ENCODE measurements at regions not wholly inside any gene's neighbourhood (a gene's known extent, or its start where the extent isn't known, plus 50 kb on each side); places are given as distances from the start of the nearest gene placed in this dataset.

DNA sequence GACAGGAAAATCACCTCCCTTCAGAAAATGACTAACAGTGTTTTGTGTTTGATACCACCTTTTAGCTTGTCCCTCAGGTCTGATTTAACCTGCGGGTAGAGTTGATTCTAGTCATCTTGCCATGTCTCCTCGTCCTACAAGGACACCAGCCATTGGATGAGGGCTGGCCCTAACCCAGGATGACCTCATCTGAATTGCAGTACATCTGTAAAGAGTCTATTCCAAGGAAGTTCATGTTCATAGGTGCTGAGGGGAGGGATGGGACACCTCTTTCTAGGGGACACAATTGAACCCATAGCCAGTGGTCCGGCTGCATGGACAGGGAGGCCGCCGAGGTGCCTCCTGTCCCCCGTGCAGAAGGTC, 52.0 kb upstream of the DACT2 start (continued):
- no peak for TF ChIP-seq ZSCAN29 (IDR thresholded peaks at IDR 0.05)
- TF ChIP-seq, protein P1, sequence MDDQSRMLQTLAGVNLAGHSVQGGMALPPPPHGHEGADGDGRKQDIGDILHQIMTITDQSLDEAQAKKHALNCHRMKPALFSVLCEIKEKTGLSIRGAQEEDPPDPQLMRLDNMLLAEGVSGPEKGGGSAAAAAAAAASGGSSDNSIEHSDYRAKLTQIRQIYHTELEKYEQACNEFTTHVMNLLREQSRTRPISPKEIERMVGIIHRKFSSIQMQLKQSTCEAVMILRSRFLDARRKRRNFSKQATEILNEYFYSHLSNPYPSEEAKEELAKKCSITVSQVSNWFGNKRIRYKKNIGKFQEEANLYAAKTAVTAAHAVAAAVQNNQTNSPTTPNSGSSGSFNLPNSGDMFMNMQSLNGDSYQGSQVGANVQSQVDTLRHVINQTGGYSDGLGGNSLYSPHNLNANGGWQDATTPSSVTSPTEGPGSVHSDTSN (IDR thresholded peaks at IDR 0.05; ENCODE audit: insufficient replicate concordance, low read depth, low read length): no peak
- TF ChIP-seq, protein P2, sequence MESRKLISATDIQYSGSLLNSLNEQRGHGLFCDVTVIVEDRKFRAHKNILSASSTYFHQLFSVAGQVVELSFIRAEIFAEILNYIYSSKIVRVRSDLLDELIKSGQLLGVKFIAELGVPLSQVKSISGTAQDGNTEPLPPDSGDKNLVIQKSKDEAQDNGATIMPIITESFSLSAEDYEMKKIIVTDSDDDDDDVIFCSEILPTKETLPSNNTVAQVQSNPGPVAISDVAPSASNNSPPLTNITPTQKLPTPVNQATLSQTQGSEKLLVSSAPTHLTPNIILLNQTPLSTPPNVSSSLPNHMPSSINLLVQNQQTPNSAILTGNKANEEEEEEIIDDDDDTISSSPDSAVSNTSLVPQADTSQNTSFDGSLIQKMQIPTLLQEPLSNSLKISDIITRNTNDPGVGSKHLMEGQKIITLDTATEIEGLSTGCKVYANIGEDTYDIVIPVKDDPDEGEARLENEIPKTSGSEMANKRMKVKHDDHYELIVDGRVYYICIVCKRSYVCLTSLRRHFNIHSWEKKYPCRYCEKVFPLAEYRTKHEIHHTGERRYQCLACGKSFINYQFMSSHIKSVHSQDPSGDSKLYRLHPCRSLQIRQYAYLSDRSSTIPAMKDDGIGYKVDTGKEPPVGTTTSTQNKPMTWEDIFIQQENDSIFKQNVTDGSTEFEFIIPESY (IDR thresholded peaks at IDR 0.05): no peak
- TF ChIP-seq, protein P3, sequence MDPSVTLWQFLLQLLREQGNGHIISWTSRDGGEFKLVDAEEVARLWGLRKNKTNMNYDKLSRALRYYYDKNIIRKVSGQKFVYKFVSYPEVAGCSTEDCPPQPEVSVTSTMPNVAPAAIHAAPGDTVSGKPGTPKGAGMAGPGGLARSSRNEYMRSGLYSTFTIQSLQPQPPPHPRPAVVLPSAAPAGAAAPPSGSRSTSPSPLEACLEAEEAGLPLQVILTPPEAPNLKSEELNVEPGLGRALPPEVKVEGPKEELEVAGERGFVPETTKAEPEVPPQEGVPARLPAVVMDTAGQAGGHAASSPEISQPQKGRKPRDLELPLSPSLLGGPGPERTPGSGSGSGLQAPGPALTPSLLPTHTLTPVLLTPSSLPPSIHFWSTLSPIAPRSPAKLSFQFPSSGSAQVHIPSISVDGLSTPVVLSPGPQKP (IDR thresholded peaks at IDR 0.05; ENCODE audit: low read depth, low read length): no peak
- TF ChIP-seq PAX5 (IDR thresholded peaks at IDR 0.05; ENCODE audit: borderline replicate concordance, low read depth, low read length): no peak
- TF ChIP-seq BRCA1 (IDR thresholded peaks at IDR 0.05; ENCODE audit: low read depth, low read length): no peak
- TF ChIP-seq, protein P4, sequence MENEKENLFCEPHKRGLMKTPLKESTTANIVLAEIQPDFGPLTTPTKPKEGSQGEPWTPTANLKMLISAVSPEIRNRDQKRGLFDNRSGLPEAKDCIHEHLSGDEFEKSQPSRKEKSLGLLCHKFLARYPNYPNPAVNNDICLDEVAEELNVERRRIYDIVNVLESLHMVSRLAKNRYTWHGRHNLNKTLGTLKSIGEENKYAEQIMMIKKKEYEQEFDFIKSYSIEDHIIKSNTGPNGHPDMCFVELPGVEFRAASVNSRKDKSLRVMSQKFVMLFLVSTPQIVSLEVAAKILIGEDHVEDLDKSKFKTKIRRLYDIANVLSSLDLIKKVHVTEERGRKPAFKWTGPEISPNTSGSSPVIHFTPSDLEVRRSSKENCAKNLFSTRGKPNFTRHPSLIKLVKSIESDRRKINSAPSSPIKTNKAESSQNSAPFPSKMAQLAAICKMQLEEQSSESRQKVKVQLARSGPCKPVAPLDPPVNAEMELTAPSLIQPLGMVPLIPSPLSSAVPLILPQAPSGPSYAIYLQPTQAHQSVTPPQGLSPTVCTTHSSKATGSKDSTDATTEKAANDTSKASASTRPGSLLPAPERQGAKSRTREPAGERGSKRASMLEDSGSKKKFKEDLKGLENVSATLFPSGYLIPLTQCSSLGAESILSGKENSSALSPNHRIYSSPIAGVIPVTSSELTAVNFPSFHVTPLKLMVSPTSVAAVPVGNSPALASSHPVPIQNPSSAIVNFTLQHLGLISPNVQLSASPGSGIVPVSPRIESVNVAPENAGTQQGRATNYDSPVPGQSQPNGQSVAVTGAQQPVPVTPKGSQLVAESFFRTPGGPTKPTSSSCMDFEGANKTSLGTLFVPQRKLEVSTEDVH (IDR thresholded peaks at IDR 0.05; ENCODE audit: low read depth, partially characterized antibody): no peak
